ENCODE measurements at regions not wholly inside any gene's neighbourhood (a gene's known extent, or its start where the extent isn't known, plus 50 kb on each side); places are given as distances from the start of the nearest gene placed in this dataset.
"Not testable (repeated sequence)": the region's sequence is repeated elsewhere in the genome, so short reads cannot be mapped to it uniquely, and the experiment has no call there.

DNA sequence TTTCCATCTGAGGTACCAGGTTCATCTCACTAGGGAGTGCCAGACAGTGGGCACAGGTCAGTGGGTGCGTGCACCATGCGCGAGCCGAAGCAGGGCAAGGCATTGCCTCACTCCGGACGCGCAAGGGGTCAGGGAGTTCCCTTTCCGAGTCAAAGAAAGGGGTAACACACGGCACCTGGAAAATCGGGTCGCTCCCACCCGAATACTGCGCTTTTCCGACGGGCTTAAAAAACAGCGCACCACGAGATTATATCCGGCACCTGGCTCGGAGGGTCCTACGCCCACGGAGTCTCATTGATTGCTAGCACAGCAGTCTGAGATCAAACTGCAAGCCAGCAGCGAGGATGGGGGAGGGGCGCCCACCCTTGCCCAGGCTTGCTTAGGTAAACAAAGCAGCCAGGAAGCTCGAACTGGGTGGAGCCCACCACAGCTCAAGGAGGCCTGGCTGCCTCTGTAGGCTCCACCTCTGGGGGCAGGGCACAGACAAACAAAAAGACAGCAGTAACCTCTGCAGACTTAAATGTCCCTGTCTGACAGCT is 242.5 kb downstream of the CYLC2 start:
- not testable (repeated sequence) for DNase-seq (ENCODE audit: low read depth in 4 of 4, low spot score in 3 of 4)

DNA sequence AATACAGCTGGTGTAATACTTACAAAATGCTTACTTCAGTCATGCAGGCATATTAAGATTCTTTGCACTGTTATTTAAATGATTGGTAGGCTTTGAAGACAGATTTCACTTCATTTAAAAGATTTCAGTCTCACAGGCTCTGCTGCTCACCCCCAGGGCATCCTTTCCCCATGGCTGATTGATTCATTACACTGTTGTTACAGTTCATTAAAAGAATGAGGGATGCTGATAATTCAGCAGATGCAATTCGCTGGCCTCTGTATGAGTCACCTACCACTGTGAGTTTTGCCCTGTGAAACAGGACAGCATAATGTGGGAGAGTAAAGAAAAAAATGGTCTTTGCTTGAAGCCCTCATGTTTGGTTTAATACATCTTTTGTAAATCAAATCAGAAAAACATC is 246.9 kb downstream of the CYLC2 start:
- DNase-seq (ENCODE audit: low read depth in 4 of 4, low spot score in 3 of 4): peak in 1 of 4 donors; percentile 10

DNA sequence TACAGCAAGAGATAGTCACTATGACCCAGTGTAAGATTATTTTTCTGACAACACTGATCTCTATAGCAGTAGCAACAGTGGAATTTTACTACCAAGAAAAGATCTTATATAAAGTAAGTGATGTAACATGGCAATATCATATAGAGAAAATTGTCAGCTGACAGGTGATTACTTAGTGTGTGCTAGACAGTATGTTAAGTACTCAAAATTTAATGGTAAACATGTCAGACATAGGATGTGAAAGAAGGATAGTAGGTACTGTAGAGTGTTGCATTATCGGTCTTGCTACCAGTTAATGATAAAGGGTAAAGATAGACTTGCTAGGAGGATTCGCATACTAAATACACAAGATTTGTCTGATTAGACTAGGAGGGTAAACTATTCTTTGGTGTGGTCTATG is 247.4 kb downstream of the CYLC2 start:
- no peak for DNase-seq (ENCODE audit: low read depth in 4 of 4, low spot score in 3 of 4)

DNA sequence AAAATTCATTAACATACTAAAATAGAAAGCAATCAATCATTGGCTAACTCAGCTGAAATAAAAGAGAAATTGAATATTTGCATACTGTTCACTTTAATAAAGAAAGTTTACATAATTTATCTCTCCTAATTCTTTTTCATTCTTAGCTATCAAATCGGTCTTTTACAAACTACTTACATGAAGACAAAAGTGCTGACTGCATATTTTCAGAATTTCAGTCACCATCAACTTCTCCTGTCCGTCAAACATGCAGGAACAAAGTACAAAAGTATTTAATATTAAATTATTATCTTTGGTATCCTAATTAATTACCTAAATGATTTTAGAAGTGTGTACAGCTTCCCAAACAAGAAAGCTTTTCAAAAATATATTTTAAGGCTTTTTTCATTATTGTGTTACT is 248.4 kb downstream of the CYLC2 start:
- no peak for DNase-seq (ENCODE audit: low read depth in 4 of 4, low spot score in 3 of 4)

DNA sequence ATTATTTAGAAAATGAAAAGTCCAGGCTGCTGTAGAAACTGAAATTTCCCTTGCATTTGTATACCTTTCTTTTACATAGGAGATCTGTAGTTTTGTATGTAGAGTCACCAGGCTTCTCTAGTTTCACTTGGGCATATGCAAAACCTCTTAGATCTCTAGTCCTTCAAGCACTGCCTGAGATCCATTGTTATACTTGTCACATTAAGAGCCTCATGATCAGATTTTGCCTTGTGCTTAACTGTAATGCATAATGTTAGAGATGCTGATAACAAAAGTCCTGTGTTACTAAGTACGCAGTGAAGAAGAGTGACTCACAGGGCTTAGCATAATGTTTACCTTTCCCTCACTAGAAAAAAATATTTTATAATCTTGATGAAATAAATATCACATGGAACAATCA is 250.2 kb downstream of the CYLC2 start:
- DNase-seq (ENCODE audit: low read depth in 4 of 4, low spot score in 3 of 4): no peak

DNA sequence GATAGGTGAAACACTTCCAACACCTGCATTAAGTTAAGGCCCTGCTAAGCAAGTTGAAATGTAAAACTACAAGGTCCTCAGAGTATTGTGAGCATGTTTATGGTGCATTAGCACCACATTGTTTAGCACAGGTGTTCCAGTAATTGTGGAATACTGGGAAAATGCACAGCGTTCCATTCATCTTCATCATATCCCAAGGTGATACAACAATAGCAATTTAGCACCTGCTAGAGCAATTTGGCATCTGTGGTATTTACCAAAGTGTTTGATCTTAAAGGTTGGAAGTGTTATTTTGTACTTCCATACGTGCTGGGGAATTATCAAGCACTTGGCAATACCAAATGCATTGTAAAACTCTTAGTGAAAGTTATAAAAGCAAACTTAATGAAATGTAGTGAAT is 266.8 kb downstream of the CYLC2 start:
- no peak for DNase-seq (ENCODE audit: low read depth in 4 of 4, low spot score in 3 of 4)

DNA sequence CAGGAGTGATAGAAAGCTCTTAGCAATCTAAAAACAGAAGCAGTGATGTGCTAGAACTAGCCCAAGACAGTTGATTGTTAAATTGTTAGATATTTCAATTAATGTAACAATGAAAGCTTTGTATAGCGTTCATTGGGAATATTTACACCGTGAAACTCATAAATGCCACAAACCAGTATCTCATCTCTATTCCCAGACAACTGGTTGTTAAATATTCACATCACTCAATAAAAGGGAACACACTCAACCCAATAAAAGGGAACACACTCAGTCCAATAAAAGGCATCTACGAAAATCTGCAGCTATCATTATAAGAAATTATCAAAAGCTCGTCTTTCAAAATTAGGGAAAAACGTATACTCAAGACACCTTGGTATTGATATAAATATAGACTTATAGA is 270.9 kb downstream of the CYLC2 start:
- no peak for DNase-seq (ENCODE audit: low read depth in 4 of 4, low spot score in 3 of 4)

DNA sequence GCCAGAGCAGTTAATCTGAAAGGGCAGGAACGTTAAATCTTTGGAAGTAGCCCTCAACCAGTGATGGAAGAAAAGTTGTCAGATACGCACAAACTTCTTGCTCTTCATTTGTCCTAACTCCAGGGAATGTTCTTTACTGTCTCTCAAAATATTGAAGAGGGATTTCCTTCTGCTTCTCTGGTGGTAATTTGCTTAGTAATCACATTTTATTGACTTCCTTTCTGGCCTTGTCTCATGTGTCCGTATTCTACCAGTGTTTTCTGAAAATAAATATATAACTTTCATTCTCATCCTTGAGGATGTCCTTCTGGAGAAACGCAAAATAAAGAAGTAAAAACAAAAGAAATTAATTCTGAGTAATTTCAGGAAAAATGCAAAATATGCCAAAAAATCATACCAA is 282.1 kb downstream of the CYLC2 start:
- no peak for DNase-seq (ENCODE audit: low read depth in 4 of 4, low spot score in 3 of 4)

DNA sequence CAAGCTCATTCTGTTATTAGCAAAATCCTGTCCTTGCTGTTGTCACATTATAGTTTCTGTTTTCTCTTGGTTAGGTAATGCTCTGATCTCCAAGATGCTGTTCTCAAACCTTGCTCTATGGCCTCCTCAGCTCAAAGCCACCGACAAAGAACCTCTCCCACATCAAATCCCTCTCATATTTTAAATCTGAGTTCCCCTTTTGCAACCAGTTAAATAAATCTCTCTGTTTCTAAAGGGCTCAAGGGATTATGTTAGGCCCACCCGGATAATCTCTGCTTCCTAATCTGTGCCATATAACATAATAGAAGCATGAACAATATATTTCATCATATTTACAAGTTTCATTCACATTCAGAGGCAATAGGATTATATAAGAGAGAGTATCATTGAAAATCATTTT is 286.0 kb downstream of the CYLC2 start:
- no peak for DNase-seq (ENCODE audit: low read depth in 4 of 4, low spot score in 3 of 4)

DNA sequence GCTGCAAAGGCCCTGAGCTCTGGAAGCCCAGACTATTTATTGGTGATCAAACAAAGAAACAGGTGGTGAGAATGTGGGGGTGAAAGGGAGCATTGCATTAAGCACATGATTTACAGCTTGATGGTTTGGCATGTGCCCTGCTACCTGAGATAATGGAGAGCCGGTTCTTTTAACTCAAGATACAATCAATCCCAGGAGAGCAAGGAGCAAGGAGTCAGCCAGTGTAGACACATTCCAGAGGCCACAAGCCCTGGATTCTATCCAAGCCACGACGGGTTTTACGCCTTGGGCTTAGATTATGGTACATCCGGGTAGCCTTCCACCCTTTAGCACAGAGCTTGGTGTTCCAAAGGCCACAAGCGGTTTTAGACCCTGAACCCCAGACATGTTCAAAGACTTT is 292.2 kb downstream of the CYLC2 start:
- no peak for DNase-seq (ENCODE audit: low read depth in 4 of 4, low spot score in 3 of 4)

DNA sequence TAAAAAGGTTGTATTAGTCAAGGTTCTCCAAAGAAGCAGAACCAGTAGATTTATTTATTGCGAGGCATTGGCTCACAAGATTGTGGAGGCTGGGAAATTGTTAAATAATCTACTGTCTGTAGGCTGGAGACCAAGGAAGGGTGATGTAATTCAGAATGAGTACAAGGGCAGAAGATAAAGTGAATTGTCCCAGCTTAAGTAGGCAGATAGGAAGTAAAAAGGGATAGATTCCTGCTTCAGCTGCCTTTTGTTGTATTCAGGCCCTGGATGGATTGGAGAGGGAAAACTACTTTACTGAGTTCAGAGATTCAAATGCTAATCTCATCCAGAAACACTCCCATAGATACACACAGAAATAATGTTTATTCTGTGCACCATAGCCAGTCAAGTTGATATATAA is 301.1 kb downstream of the CYLC2 start:
- no peak for DNase-seq (ENCODE audit: low read depth in 4 of 4, low spot score in 3 of 4)

DNA sequence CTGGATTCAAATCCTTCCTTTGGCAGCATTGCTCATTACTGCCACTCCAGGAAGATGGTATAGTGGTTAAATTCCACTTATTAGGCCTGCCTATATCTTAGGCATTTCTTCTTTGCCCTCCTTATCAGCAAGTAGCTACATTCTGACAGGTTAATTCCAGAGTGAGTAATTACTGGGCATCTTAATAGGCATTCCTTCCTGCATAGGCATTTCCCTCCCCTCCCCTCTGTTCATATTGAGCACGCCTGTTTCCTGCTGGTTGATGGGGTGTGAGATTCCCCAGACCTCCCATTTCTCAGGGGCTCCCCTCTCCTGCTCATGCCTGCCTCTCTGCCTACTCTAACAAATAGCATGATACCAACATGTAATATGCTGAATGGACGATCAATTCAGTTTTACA is 305.9 kb downstream of the CYLC2 start:
- DNase-seq (ENCODE audit: low read depth in 4 of 4, low spot score in 3 of 4): no peak

DNA sequence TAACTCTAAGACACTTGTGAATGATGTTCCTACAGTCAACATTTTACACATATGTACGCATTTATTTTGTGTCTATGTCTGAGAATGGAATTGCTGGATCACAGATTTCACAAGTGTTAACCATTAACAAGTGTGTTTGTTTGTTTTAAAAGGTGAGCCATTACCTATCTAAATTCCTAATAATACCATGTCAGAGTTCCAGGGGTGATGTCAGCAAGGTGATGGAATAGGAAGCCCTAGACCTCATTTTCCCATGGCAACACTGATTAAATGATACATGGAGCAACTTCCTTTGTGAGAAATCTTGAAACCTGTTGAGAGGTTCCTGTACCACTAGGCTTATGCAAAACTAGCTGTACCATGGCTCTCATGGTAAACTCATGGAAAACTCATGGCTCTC is 309.7 kb downstream of the CYLC2 start:
- no peak for DNase-seq (ENCODE audit: low read depth in 4 of 4, low spot score in 3 of 4)

DNA sequence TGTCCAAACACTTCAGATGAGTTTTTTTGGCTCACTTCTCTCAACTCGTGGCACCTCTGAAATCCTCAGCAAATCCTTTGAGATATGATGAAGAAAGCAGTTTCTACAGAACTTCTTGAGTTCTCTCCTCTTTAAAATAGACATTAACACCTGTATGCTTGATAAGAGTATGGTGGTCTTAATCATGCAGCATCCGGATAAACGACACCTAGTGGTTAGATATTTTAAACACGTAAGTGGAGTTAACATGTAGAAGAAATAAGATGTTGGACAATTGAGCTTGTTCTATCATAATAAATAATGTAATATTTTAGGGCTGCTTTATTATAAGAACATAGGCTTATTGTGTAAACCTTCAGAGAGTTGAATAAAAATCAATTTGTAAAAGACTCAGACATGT is 324.8 kb downstream of the CYLC2 start:
- DNase-seq (ENCODE audit: low read depth in 4 of 4, low spot score in 3 of 4): peak in 1 of 4 donors; percentile 3

DNA sequence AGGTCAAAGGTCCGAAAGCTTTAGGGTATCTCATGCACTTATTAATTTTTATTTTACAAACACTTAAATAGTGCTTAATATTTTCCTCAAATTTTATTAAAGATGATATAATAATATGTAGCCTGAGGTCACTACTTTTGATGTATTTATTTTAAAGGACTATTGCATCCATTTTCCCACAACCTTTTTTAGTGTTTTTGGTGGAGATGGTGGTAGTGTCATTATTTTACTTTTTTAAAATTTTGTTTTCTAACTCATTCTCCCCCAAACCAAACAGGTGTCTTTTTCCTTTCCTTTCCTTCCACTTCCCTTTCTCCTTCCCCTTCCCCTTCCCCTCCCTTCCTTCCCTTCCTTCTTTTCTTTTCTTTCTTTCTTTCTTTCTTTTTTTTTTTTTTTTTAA is 328.6 kb downstream of the CYLC2 start:
- no peak for DNase-seq (ENCODE audit: low read depth in 4 of 4, low spot score in 3 of 4)

DNA sequence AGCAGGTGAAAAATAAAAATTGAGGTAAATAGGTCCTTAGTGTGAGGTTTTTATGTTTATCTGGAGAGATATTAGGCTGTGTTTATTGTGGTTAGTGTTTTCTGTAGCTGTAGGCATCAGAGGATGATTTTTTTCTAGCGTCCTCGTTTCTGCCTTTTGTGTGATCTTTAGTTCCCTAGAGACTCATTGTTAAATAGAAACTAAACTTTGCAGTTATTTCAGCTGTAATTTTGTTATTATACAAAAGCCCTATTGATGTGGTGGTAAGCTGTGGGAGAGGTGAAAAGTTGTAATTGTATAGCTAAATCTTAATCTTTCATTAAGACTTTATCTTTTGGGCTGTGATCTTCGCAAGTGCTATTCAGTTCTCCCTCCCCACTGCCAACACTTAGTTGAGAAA is 340.3 kb downstream of the CYLC2 start:
- no peak for DNase-seq (ENCODE audit: low read depth in 4 of 4, low spot score in 3 of 4)

DNA sequence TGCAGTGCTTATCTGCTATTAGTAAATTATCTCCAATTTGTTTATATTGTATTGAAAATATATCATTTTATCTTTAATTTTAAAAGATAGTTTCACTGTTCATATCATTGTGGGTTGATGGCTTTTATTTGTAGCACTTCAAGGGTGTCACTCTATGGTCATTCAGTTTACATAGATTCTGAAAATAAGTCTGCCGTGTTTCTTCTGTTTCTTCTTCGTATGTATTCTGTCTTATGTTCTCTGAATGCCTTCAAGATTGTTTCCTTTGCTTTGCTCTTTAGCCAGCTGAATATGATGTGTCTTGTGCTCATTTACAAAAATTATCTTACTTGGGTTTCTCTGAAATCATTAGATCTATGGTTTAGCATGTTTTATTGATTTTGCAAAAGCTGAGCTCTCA is 359.9 kb downstream of the CYLC2 start:
- no peak for DNase-seq (ENCODE audit: low read depth in 4 of 4, low spot score in 3 of 4)

DNA sequence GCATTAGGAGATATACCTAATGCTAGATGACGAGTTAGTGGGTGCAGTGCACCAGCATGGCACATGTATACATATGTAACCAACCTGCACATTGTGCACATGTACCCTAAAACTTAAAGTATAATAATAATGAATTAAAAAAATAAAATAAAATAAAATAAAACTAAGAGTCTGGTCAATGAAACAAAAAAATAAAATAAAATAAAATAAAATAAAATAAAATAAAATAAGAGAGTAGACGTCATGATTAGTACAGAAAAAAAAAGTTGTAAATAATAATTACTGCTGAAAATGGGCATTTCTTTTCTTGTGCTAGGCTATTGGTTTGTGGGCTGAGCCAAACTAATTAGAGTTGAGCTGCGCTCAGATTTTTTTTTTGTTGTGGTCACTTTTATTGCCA is 362.8 kb downstream of the CYLC2 start:
- DNase-seq (ENCODE audit: low read depth in 4 of 4, low spot score in 3 of 4): not testable (repeated sequence)

DNA sequence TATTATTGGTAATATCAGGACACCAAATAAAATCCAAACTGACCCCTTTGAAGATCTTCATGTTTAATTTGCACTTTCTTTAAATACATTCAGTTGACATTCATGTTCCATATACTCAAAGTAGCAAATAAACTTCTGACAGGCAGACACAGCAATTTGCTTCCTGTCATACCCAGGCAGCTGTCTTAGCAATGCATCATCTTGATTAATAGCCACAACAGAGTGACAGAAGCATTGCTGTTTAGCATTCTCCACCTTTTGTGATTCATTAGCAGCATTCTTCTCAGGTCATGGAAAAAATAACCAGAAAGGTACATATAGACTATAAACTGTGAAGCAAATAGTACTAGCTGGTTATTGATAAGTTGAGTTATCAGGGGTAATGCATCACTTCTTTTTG is 366.8 kb downstream of the CYLC2 start:
- DNase-seq (ENCODE audit: low read depth in 4 of 4, low spot score in 3 of 4): no peak

DNA sequence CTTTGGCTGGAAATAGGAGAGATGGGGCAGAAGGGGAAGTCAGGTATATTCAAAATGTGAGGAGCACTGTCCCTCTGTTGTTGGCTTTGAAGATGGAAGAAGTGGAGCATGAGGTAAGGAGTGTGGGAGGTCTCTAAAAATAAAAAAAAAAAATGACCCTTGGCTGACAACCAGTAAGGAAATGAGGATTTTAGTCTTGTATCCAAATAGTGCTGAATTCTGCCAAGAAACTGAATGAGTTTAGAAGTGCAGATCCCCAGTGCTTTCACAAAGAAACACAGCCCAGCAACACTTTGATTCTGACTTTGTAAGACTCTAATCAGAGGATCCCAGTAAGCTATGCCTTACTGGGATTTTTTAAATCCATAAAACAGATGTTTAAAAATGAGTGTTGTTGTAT is 367.9 kb downstream of the CYLC2 start:
- DNase-seq (ENCODE audit: low read depth in 4 of 4, low spot score in 3 of 4): no peak

DNA sequence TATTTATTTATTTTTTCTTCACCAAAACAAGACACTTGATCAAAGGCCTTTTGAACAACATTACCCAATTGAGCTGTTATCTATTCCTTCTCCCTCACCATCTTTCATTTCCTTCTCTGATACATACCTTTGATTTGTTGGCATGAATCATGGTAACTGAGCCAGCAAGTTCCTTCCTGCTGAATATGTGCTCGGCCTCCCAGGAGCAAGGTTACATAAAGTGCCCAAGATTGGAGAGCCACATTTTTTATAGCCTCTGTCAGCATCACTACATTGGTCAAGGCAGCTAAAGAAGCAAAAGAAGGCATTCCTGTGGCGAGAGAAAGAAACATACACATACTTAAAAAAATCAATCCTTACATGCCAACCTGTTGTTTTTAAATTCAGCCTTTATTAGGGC is 369.6 kb downstream of the CYLC2 start:
- no peak for DNase-seq (ENCODE audit: low read depth in 4 of 4, low spot score in 3 of 4)

DNA sequence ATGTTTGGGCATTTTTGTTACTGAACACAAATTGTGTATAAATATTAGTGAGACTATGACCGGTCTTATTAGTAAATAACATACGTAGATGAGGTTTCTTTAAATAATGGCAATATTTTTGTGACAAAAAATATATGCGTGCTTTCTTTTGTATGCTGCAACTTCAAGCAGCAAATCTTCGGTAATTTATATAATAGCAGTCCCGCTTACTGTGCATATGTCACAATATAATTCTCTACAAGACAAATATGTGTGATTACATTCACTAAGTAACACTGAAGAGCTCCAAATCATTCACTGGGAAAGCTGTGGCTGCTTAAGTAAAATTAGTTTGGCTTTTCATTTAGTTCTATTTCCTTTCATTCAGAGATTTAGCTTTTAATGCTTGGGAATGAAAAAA is 376.0 kb downstream of the CYLC2 start:
- DNase-seq (ENCODE audit: low read depth in 4 of 4, low spot score in 3 of 4): no peak

DNA sequence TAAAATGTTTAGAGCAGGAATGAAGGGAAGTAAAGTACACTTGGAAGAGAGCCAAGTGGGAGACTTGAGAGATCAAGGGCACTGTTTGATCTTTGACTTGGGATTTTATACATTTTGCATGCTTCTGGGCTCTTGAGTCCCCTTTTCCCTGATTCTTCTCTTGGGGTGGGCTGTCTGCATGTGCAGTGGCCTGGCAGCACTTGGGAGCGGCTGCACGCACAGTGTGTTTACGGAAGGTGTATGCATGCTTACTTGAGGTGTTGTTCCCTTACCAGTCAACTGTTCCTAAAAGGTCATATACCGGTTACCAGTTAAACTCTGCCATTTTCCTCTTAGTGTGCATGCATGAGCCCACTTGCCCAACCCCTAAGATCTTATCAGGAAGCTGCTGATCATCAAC is 377.7 kb downstream of the CYLC2 start:
- DNase-seq (ENCODE audit: low read depth in 4 of 4, low spot score in 3 of 4): no peak

DNA sequence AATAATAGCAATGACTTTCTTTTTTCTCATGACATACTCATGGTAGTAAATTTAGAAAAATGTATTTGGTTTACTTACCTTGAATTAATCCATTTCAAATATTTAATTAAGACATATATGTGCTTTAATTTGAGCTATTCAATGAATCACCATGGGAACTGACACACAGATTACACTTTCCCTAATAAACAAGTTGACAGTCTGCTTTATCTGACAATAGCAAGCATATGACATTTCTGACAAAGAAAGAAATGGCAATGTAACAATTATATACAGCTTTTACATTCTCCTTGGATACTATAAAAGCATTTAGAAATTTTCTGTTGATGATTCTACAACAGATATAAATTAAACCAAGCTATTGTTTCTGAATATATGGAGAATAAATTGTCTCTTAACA is 382.5 kb downstream of the CYLC2 start:
- DNase-seq (ENCODE audit: low read depth in 4 of 4, low spot score in 3 of 4): no peak
